ENCODE measurements at regions not wholly inside any gene's neighbourhood (a gene's known extent, or its start where the extent isn't known, plus 50 kb on each side); places are given as distances from the start of the nearest gene placed in this dataset.

GRCh38 chr3:110542552-110543150, 529.0 kb upstream of the NECTIN3 start:
- no peak for DNase-seq
- no peaks in the 10 kb centered on the region for H3K4me1 ChIP-seq (ENCODE audit: insufficient read depth, low read length)
- H3K4me2 ChIP-seq (ENCODE audit: low read length), result no peak overlapping the region
- no peak overlapping the region for H3K27ac ChIP-seq (ENCODE audit: low read length)
- ATAC-seq, result no peak
- no peaks in the 10 kb centered on the region for H4K20me1 ChIP-seq (ENCODE audit: low read length)
- H3K27me3 ChIP-seq (ENCODE audit: low read length), result no peaks in the 10 kb centered on the region
- no peaks in the 10 kb centered on the region for H3K36me3 ChIP-seq (ENCODE audit: low read depth, low read length)
- H2AFZ ChIP-seq (ENCODE audit: low read length), result no peak overlapping the region
- TF ChIP-seq EZH2 (IDR thresholded peaks at IDR 0.05; ENCODE audit: low read length, unreplicated experiment), result no peak
- no peak for TF ChIP-seq CTCF (conservative IDR thresholded peaks at IDR 0.05; ENCODE audit: low read depth, low read length)
- no peak for TF ChIP-seq EZH2phosphoT487 (IDR thresholded peaks at IDR 0.05; ENCODE audit: borderline replicate concordance, low read length)
- intact Hi-C loops (cut with micrococcal nuclease), result no loop called here
- H3K79me2 ChIP-seq (ENCODE audit: low read length), result no peaks in the 10 kb centered on the region
- H3F3A ChIP-seq (ENCODE audit: low read length, unreplicated experiment), result no peaks in the 10 kb centered on the region
- no peak overlapping the region for H3K4me3 ChIP-seq (ENCODE audit: low read length)
- H3K9me3 ChIP-seq (ENCODE audit: low read length), result 0 out of 2 replicates have a peak, but pooled peaks cover 4% of the 10 kb centered on the region
- no TSS peak for BruUV-seq (replicated peaks)
- no peak overlapping the region for H3K9ac ChIP-seq (ENCODE audit: low read length)
- ChIA-PET CTCF (no interaction called here), POLR2A (ENCODE audit: unreplicated experiment) (no interaction called here)
- H3K9me2 ChIP-seq (replicated peaks; ENCODE audit: low read length), result no peaks in the 10 kb centered on the region

GRCh38 chr3:110544730-110545129, 526.9 kb upstream of the NECTIN3 start:
- H3K27me3 ChIP-seq (ENCODE audit: low read length), result no peaks in the 10 kb centered on the region
- no peak overlapping the region for H3K4me2 ChIP-seq (ENCODE audit: low read length)
- no peak overlapping the region for H3K9ac ChIP-seq (ENCODE audit: low read length)
- no peak overlapping the region for H3K27ac ChIP-seq (ENCODE audit: low read length)
- intact Hi-C loops (cut with micrococcal nuclease), result no loop called here
- ATAC-seq (no peak), DNase-seq (no peak)
- no peaks in the 10 kb centered on the region for H3F3A ChIP-seq (ENCODE audit: low read length, unreplicated experiment)
- no peak overlapping the region for H2AFZ ChIP-seq (ENCODE audit: low read length)
- no peak for TF ChIP-seq EZH2phosphoT487 (IDR thresholded peaks at IDR 0.05; ENCODE audit: borderline replicate concordance, low read length)
- H4K20me1 ChIP-seq (ENCODE audit: low read length), result no peaks in the 10 kb centered on the region
- ChIA-PET POLR2A (ENCODE audit: unreplicated experiment) (no interaction called here), CTCF (no interaction called here)
- H3K4me1 ChIP-seq (ENCODE audit: insufficient read depth, low read length), result no peaks in the 10 kb centered on the region
- H3K9me2 ChIP-seq (replicated peaks; ENCODE audit: low read length), result no peaks in the 10 kb centered on the region
- H3K79me2 ChIP-seq (ENCODE audit: low read length), result no peaks in the 10 kb centered on the region
- H3K9me3 ChIP-seq (ENCODE audit: low read length), result 0 out of 2 replicates have a peak, but pooled peaks cover 1% of the 10 kb centered on the region
- no TSS peak for BruUV-seq (replicated peaks)
- H3K36me3 ChIP-seq (ENCODE audit: low read depth, low read length), result no peaks in the 10 kb centered on the region
- no peak overlapping the region for H3K4me3 ChIP-seq (ENCODE audit: low read length)

GRCh38 chr3:110550511-110550910, 521.1 kb upstream of the NECTIN3 start:
- CTCF ChIA-PET, result no interaction called here
- H3K4me3 ChIP-seq (ENCODE audit: low read length), result no peak overlapping the region
- H3K9me2 ChIP-seq (replicated peaks; ENCODE audit: low read length), result 0 out of 2 replicates have a peak, but pooled peaks cover 3% of the 10 kb centered on the region
- H2AFZ ChIP-seq (ENCODE audit: low read length), result no peak overlapping the region
- BruUV-seq (replicated peaks), result no TSS peak
- no peak for TF ChIP-seq EZH2 (IDR thresholded peaks at IDR 0.05; ENCODE audit: low read length, unreplicated experiment)
- no peak for TF ChIP-seq CTCF (conservative IDR thresholded peaks at IDR 0.05; ENCODE audit: low read depth, low read length)
- TF ChIP-seq EZH2phosphoT487 (IDR thresholded peaks at IDR 0.05; ENCODE audit: borderline replicate concordance, low read length), result no peak
- no peak overlapping the region for H3K4me2 ChIP-seq (ENCODE audit: low read length)
- no peaks in the 10 kb centered on the region for H3K4me1 ChIP-seq (ENCODE audit: insufficient read depth, low read length)
- H3K27me3 ChIP-seq (ENCODE audit: low read length), result no peaks in the 10 kb centered on the region
- ATAC-seq, result no peak
- H3F3A ChIP-seq (ENCODE audit: low read length, unreplicated experiment), result no peaks in the 10 kb centered on the region
- H3K36me3 ChIP-seq (ENCODE audit: low read depth, low read length), result no peaks in the 10 kb centered on the region
- no peaks in the 10 kb centered on the region for H4K20me1 ChIP-seq (ENCODE audit: low read length)
- intact Hi-C loops (cut with micrococcal nuclease), result no loop called here
- no peak overlapping the region for H3K27ac ChIP-seq (ENCODE audit: low read length)
- POLR2A ChIA-PET (ENCODE audit: unreplicated experiment), result no interaction called here
- no peak for DNase-seq
- H3K79me2 ChIP-seq (ENCODE audit: low read length), result no peaks in the 10 kb centered on the region
- no peaks in the 10 kb centered on the region for H3K9me3 ChIP-seq (ENCODE audit: low read length)
- no peak overlapping the region for H3K9ac ChIP-seq (ENCODE audit: low read length)

Measured in PC-3 (cell line).